ENCODE measurements at regions not wholly inside any gene's neighbourhood (a gene's known extent, or its start where the extent isn't known, plus 50 kb on each side); places are given as distances from the start of the nearest gene placed in this dataset.
A peak's percentile ranks its signal among the peaks of the same experiment; 100 is the strongest.

DNA sequence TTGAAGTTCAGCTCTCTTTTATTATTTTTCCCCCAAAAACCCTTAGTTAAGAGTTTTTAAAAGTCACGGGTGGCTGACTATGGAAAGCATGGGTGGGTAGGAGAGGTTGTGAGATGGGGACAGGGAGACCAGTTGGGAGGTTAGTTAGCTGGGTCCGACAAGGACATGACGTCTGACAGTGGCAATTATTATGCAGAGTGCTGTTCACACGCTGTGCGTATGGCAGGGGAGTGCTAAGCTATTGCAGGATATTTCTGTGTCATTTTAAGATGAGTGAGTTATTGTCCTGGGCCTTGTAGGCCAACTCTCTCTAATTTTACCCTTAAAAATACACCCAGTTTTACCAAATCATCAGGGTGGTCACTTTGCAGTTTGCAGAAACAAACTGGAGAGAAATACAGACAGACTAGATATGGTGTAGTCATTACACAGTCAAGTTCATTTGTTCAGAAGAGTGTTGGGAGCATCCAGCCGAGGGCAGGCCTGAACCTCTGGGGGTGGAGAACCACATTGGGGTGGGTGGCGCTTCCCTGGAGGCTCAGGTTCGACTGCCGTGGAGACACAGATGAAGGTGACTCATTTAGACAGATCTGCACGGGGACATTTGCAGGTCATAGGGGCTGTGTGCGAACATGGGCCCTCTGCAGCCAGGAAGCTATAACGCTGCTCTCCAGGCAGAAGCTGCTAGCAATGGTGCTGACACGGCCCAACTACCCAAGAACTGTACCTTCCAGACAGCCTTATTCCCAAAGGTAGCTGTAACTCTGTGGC is 307.6 kb downstream of the QKI start:
- DNase-seq = no peak

- no peak for DNase-seq
Observed at GRCh38 chr6:163721435-163721834, 306.9 kb downstream of the QKI start.

DNA sequence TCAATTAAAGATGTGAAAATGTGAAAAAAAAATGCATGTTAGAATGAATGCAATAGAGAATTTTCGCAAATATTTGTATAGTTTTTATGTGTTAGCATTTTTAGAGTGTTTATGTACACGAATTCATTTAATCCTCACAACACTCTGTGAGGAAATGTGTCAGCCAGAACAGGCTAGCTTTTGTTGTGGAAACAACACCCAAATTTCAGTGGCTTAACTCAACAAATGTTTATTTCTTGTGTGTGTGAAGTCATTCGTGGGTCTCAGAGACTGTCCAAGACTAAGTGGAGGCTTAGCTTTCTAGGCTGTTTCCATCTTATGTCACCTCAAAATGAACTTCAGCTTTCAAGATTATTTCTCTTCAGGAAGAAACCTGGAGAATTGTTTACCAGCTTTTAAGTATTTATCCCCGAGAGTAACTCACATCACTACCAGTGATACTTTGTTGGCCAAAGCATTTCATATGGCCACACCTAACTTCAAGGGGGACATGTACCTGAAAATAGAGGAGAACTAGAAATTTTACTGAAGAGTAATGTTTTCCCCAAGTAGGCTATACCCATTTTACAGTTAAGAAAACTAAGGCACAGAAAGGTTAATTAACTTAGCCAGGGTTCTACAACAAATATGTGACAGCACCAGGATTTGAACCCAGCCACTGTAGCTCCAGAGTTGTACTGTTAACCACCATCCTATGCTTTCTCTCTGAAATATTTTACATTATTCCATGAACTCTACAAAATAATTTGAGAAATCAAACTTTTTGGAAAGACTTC is 306.1 kb downstream of the QKI start:
- no peak for DNase-seq

- peak; percentile 66 for DNase-seq
Observed at GRCh38 chr6:163720005-163720404, 305.5 kb downstream of the QKI start.

- DNase-seq = no peak
Observed at GRCh38 chr6:163719028-163719742, 304.7 kb downstream of the QKI start.

GRCh38 chr6:163718537-163718936 is 304.0 kb downstream of the QKI start:
- DNase-seq = no peak

DNA sequence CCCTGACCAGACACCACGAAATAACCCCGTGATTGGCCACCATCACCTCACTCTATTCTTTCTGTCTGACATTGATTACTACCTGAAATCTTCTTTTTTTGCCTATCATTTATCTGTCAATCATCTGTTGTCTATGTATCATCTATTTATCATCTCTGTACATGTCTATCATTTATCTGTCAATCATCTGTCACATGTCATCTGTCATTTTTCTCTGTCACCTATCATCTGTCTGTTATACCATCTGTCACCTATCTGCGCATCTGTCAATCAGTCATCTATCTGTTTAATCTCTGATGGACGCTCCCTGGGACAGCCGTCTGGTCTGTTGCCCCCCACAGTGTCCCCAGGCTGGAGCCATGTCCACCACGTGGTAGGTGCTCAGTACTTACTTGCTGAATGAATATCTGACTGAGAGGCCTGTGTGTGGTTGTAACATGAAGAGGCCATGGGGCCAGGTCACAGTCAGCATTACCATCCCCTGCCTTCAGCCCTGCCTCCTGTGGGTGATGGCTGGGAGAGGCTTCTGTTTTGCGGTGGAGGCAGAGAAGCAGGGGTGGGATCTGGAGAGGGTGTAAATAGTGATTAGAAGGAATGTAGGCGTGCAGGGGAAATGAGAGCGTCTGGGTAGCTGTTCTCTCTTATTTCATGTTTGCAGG is 302.7 kb downstream of the QKI start:
- DNase-seq = no peak

DNA sequence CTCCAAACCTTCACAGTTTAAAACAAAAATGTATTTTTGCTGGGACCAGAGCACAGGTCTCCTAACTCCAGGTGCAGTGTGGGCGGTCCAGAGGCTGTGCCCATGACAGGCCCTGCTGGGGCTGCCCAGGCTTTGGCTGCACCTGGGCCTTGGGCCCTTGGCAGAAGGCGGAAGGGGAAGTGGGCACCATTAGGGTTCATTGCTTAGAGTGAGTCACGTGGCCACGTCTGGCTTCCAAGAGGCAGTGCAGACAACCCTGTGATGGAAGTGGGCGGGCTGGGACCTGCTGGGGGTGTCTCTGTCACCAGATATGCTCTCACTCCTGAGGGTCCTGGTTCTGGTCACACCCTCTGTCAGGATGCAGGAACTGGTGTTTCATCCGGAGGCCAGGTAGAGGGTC is 302.2 kb downstream of the QKI start:
- DNase-seq = no peak

GRCh38 chr6:163715846-163716245 is 301.3 kb downstream of the QKI start:
- no peak for DNase-seq

DNA sequence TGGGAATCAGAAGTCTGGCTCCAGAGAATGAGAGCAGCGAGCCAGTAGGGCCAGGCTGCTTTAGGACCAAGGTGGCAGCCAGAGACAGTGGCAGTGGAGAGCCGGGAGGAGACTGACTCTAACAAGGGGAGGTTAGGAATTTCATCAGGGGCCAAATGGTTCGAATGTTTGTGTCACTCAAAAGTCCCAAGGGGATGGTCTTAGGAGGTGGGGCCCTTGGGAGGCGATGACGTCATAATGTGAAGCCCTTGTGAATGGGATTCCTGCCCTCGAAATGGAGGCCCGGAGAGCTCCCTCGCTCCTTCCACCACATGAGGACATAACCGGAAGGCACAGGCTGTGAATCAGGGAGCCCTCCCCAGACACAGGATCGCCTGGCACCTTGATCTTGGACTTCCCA is 299.7 kb downstream of the QKI start:
- no peak for DNase-seq

GRCh38 chr6:163712981-163713380 is 298.5 kb downstream of the QKI start:
- no peak for DNase-seq

DNA sequence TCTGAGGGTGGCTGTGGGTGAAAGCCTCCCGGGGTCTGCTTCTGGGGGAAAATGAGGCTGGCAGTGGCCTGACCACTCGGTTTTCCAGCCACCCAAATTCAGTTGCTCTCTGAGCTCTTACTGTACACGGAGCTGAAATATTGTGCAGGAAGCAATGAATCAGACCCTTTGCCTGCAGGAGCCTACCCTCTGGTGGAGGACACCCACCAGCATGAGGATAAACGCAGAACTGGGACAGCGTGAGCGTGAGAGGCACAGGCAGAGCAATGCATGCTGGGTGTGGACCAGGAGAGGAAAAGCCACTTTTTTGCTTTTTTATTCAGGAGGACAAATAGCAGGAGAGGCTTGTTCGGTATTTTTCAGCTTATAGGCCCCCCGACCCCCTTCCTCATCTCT is 298.0 kb downstream of the QKI start:
- DNase-seq = no peak

- DNase-seq = peak; percentile 57
Observed at GRCh38 chr6:163711615-163712565, 297.4 kb downstream of the QKI start.

DNA sequence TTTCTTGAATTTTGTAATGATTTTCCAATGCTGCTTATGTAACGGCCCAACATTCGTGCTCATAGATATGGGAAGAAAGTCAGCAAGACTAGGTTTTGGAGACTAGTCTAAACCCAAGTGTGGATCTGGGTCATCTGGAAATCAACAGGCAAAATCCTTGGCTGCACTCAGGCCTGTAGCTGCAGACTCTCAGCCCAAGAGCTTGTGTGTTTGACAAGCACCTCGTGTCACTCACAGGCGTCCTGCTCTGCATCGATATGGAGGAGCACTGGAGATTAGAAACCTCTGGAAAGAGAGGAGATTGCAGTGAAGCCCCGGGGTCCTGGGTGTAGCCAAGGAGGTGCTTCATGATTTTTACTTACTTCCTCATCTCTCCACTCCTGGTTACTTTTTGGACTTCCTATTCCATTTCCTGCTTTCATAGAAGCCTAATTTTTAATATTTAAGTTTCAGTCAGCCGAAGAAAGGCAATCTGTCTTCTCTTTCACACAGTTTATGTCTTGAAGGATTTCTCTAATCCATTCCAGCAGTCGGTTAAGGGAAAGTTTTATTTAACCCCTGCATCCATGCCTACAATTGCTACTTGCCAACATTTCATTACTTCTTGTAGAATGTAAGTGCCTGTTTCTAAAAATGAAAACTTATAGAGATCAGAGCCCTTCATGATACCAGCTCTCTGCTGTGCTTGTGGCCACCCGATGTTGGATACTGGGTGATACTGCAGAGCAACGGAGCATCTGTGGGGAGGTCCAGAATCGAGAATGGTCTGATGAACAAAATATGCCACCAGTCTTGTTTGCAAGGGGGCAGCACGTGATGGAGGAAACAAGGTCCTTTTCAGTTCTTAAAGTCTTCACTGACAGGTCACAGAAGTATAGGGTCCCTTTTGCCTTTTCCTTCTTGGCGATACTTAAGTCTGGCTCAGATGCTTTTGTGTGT is 296.3 kb downstream of the QKI start:
- DNase-seq = no peak

- DNase-seq = no peak
Observed at GRCh38 chr6:163709693-163710092, 295.2 kb downstream of the QKI start.

DNA sequence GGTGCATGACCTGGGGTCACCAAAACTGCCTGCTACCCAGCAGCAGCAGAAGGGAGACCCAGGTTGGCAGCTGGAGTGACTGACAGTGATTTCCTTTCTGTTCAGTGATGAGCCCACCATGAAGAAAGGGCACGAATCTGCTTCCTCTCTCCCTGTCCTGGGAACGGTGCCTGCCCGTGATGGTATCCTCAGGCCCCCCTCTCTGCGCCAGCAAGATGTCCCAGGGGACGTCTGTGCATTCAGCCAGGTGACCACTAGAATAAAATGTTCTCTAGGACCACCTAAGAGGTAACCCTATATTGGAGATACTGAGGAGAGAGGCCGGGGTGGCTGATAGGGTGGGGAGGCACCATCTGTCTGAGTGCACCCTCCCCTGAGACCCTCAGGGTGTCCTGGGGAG is 294.7 kb downstream of the QKI start:
- DNase-seq = no peak

DNA sequence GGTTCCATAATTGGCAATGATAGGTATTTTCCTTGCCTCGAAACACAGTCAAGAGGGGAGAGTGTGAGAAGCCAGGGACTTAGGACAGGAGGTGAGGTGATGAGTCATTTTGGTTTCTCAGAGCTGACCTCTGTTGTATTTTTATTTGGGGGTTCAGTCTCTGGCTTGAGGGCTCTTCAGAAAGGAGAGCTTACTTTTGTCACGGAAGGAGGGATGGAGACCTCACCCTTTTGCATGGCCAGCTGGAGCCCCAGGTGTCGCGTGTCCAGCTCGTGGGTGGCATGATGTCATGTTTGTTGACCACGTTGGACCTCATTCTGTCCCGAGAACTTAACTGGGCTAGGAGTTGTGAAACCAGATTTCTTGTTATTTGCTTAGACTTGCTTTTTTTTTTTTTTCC is 293.9 kb downstream of the QKI start:
- no peak for DNase-seq

DNA sequence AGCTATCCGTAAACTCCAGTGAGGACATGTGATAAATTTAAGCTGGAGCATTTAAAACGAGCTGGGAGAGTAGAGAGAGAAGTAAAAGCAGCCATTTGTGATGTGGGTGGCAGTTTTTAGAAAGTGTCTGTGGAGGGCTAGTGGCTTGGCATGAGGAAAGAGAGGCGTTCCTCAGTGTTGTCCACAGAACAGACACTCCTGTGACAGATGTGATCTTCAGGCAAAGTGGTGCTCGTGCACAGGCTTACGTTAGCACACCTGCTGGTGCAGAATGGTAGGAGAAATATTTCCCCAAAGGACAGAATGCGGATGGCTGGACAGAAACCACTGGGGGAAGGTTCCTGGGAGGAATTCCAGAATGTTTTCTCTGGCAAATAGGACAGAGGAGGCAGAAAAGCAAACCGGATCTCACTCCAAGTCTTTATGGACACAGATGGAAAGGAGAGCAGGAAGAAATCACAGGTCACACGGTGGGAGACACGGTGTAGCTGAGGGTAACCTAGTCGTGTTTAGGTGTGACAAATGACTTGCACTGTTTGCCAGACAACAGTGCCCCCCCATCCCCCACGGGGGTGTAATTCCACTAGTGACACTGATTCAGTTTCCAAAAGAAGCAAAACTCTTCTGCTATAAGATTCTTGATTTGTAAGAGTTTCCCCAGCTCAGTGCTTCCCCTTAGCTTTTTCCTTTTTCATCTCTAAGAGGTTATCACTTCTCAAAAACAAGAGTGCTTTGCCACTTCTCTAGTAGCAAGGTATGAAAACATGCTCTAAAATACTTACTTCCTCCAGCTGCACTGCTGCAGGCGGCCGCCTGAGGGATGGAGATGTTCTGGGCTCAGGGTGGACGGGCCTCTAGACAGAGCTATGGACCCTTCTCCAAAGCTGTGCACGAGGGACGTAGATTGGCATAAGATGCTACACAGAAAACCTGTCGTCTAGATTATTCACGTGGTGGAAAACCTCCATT is 293.2 kb downstream of the QKI start:
- no peak for DNase-seq

DNA sequence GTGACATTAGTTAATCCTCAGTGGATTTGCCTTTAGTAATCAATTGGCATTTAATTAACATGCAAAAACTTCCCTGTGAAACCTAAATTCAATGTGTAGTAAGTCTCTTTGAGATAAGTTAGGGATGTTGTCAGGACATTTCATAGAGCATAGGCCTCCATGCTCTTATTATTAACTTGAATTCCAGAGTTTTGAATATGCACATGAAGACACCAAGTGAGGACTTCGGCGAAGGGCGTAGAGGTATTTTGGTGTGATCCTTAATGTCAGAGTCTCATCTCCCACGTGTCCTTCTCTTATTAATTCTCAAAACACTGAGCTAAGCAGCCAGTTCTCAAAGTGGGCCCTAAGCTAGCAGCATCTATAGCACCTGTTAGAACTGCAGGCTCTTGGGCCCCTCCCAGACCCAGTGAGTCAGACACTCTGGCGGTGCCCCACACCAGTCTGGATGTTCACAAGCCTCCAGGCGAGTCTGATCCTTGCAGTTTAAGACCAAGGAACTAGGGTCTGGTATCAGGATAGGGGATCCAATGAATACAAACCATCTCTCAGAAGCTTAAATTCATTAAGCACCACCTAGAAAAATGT is 292.1 kb downstream of the QKI start:
- no peak for DNase-seq
